SKM-1 treated with dmso at 0.1 percent for 144 hours (cell line): ENCODE measurements at regions not wholly inside any gene's neighbourhood (a gene's known extent, or its start where the extent isn't known, plus 50 kb on each side); places are given as distances from the start of the nearest gene placed in this dataset.
"Not testable (repeated sequence)": the region's sequence is repeated elsewhere in the genome, so short reads cannot be mapped to it uniquely, and the experiment has no call there.

Experiments
- DNase-seq: peaks from one replicate; lab custom pipeline; 2025; ENCODE audit not compliant: unreplicated experiment; lab: John Stamatoyannopoulos, UW

- DNase-seq, result no peak
These were observed 456.0 kb downstream of the PRDM9 start for GRCh38 chr5:23963449-23963848.

GRCh38 chr5:23977365-23977764 is 470.0 kb downstream of the PRDM9 start:
- DNase-seq, result no peak

DNA sequence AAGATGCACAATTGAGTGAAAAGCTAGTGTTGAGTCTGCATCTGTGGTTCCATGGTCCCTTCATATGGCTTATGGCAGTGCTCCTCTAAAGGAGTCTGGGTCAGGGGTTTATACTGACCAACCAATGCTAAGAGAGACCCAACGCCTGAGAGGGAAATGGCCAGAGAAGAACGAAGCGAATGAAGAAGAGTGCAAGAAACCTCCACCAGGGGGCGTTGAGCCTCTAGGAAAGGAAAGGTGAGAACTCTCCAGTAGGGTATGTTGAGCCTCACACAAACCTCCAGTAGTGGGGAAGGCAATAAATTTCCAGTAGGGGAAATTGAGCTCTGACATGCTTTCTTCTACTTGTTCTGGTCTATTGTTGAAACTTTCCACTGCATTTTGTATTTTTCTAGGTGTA is 470.6 kb downstream of the PRDM9 start:
- peak; percentile 55 for DNase-seq

DNA sequence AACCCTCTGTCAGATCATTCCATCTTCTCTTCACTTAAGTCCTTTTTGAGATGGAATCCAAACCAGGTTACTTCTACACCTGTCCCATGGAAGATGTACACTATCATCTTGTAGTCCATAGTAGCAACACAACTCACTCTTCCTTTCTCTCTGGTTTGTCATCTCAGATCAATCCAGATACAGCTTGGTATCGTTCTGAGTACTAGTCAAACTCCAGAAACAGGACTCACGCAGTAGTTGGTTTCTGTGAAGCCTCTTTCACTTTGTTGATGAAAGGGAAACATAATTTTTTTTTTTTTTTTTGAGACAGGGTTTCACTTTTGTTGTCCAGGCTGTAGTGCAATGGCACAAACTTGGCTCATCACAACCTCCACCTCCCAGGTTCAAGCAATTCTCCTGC is 484.0 kb downstream of the PRDM9 start:
- no peak for DNase-seq

GRCh38 chr5:23994581-23995370 is 487.4 kb downstream of the PRDM9 start:
- no peak for DNase-seq

DNA sequence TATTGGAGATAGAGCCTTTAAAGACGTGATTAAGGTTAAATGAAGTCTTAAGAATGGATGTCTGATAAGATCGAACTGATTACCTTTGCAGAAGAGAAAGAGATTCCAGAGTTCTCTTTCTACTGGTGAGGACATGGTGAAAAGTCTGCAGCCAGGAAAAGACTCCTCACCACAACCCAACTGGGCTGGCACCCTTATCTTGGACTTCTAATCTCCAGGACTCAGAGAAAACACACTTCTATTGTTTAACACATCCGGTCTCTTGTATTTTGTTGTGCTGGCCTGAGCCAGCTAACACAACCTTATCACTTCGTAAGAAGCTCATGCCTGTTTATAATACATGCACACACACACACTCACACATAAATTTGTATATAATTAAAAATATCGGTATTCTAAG is 489.1 kb downstream of the PRDM9 start:
- DNase-seq, result no peak

GRCh38 chr5:24005384-24005783 is 498.0 kb downstream of the PRDM9 start:
- DNase-seq, result no peak

- DNase-seq, result not testable (repeated sequence)
These were observed 510.3 kb downstream of the PRDM9 start for GRCh38 chr5:24017710-24018109.

GRCh38 chr5:24026288-24026687 is 518.9 kb downstream of the PRDM9 start:
- no peak for DNase-seq

DNA sequence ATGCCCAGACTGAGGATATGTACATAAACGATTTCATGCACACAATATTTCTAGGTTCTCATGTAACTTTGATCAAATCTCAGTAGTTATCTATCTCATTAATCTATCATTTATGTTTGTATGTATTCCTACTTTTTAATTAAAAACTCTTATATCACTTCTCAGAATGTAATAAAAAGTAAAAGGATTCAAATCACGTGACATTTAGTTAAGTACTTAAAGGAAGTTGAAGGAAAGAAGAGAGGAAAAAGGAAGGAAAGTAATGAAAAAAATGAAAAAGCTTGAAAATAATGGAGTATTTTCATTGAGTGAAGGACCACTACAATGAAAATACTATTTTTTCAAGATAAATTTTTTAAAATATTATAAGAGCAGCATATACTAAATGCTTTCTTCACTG is 535.3 kb downstream of the PRDM9 start:
- no peak for DNase-seq

GRCh38 chr5:24045046-24045445 is 537.6 kb downstream of the PRDM9 start:
- DNase-seq, result no peak

- DNase-seq, result no peak
These were observed 546.3 kb downstream of the PRDM9 start for GRCh38 chr5:24053737-24054136.

GRCh38 chr5:24059006-24059405 is 551.6 kb downstream of the PRDM9 start:
- no peak for DNase-seq

DNA sequence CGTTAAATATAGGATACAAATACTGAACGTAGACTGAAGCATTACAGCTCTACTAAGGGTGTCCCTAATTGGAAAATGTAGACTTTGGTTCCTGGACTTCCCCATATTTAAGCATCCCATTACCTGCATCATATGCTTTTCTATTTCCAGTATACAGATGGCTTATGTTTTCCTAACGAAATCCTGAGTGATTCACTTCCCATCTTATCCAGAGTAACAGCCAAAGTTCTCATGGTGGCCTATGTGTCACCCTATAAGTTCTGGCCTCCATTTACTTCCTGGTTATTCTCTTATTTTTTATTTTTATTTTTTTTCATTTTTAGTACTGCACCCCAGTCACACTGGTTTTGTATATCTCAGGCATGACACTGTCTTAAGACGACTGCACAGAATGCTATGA is 552.3 kb downstream of the PRDM9 start:
- no peak for DNase-seq

DNA sequence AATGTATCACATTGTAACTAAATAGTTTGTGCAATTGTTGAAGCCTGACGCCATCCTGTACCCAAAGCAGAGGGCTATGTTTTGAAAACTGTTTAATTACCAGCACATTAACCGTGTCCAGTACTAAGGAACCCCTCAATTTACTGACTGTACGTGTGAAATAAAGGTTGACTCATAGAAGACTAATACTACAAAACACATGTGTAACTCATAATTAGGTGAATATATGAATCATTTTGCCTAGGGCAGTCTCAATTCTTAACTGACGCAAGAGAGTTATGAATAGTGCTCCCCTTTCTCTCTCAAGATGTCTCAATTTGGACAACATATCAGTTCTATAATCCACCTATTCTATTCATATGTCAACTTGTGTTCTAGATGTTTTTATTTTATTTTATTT is 558.4 kb downstream of the PRDM9 start:
- DNase-seq, result no peak

- no peak for DNase-seq
These were observed 559.8 kb downstream of the PRDM9 start for GRCh38 chr5:24067208-24067607.

DNA sequence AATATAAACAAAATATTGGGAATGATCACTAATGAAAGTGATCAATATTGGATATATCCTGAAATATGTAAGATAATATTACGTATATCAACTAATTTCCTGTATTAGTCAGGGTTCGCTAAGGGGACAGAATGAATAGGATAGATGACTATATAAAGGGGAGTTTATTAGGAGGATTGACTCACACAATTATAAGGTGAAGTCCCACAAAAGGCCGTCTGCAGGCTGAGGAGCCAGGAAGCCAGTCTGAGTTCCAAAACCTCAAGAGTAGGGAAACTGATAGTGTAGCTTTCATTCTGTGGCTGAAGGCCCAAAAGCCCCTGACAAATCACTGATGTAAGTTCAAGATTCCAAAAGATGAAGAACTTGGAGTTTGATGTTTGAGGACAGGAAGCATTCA is 561.1 kb downstream of the PRDM9 start:
- no peak for DNase-seq

DNA sequence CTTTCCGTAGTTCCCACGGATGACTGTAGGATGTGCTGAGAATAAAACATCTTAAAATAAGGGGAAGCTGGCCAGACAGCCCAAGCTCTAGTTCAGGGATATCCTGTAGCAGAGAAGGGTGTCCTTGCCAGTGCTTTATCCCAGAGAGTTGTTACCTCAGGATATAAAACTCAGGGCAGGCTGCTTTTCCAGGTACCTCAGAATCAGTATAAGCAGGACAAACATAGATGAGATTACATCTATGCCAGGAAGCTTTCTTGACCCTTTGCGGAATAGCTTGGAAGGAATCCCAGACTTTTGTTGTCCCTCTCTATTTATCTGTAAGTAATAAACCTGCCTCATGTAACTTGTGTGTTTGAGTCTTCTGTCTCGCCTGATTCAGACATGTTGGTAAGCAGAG is 565.7 kb downstream of the PRDM9 start:
- DNase-seq, result no peak

GRCh38 chr5:24080046-24080445 is 564.7 kb downstream of the CDH10 start:
- DNase-seq, result no peak

DNA sequence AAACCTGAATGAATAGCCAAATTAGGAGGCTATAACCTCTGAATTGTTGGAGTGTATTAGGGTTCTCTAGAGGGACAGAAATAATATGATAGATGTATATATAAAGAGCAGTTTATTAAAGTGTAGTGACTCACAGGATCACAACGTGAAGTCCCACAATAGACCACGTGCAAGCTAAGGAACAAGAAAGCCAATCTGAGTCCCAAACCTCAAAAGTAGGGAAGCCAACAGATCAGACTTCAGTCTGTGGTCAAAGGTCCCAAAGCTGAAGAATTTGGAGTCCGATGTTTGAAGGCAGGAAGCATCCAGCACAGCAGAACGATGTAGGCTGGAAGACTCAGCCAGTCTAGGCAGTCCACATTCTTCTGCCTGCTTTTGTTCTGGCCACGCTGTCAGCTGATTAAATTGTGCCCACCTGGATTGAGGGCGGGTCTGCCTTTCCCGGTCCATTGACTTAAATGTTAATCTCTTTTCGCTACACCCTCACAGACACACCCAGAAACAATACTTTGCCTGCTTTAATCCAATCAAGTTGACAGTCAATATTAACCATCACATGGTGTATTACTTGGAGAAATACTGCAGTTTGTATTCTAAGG is 550.6 kb downstream of the CDH10 start:
- no peak for DNase-seq

GRCh38 chr5:24102010-24102409 is 542.8 kb downstream of the CDH10 start:
- DNase-seq, result no peak

- DNase-seq, result no peak
These were observed 541.2 kb downstream of the CDH10 start for GRCh38 chr5:24103451-24104023.
